Activated naive CD4-positive, alpha-beta T cell treated with anti-CD3 and anti-CD28 coated beads, Interleukin-2, amount 50 U/mL, for 16 hours (primary cell): ENCODE measurements at regions not wholly inside any gene's neighbourhood (a gene's known extent, or its start where the extent isn't known, plus 50 kb on each side); places are given as distances from the start of the nearest gene placed in this dataset.

Source experiments
- DNase-seq: peaks from one replicate; pipeline ENCODE4 v3.0.0-alpha.2; 2020

GRCh38 chr7:118713039-118713438 lies 488.5 kb downstream of the ANKRD7 start:
- DNase-seq = no peak

DNA sequence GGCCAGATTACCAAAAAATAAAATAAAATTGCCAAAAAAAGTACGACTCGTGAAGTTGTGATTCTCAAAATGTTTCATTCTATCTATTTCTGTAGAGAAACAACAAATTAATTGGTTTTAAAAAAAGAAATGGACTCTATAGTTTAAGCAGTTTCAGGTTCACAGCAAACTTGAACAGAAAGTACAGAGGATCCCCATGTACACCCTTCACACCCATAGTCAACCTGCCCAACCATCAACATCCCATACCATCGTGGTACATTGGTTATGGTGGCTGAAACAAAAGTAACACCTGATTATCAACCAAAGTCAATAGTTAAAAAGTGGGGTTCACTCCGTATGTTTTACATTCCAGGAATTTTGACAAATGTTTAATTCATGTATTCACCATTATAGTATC lies 496.1 kb downstream of the ANKRD7 start:
- DNase-seq = no peak

DNA sequence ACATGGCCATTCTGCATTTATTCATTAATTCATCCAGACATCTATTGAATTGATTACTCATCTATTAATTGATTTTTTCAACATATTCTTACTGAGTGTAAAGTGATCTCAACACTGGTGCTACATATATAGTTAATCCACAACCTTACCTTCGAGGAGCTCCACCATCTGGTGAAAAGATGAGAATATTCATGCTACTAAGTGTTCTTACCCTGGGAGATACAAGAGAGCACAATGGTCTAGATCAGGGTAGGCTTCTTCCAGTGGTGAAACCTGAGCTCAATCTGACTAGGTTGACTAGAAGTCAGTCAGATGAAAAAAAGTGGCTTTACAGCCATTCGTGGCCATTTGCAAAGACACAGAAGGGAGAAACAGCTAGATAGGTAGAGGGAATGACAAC lies 507.4 kb downstream of the ANKRD7 start:
- no peak for DNase-seq

GRCh38 chr7:118734541-118734940 lies 510.0 kb downstream of the ANKRD7 start:
- DNase-seq = no peak

DNA sequence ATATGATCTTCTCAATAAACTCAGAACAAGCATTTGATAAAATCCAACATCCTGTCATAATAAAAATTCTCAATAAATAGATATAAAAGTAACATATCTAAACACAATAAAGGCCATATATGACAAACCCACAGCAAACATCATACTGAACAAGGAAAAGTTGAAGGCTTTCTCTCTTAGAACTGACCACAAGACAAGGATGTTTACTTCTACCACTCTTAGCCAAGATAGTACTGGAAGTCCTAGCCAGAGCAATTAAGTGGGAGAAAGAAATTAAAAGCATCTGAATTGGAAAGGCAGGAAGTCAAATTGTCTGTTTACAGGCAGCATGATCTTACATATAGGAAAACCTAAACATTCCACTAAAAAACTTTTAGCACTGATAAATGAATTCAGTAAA lies 510.9 kb downstream of the ANKRD7 start:
- DNase-seq = no peak

DNA sequence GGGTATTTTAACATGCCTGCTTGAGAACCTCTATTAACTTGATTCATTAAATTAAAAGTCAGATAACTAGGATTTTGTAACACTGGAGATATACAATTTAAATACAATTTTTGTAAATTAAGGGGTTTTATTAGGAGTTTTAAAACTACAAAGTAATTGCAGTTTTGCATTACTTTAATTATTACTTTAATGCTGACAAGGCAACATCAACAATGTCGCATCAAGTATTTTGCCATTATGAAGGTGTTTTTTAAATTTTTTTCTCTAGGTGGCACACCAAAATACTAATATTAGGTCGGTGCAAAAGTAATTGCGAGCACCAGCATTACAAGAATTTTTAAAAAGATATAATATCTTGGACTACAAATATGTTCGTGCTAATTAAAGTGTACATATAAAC lies 513.4 kb downstream of the ANKRD7 start:
- no peak for DNase-seq

DNA sequence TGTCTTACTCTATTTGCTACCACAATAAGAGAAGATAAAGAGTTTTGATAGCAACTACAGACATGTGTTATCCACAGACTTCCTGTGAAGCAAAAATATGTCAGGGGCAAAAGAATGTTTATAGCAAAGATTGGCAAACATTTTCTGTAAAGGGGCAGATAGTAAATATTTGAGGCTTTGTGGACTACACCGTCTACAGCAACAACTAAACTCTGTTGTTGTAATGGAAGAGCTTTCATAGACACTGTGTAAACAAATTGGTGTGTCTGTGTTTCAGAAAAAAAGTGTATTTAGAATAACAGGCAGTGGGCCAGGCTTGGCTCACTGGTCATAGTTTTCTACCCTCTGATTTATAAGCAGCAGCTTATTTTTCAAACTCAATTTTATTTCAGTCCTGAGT lies 521.4 kb downstream of the ANKRD7 start:
- no peak for DNase-seq

DNA sequence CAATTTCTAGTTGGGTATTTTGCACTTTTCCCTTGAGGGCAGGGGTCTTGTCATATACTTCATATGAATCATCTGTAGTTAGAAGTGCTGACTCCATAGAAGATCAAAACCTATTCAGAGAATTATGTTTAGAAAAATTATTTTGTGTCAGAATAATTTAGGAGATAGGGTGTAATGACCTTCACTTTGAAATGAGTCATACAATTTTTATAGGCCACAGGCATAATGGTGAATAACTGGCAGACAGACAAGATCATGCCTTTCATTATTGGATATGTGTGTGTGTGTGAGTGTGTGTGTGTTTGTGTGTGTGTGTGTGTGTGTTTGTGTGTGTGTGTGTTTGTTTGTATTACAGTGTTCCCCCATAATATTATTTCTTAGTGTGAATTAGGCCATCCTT lies 523.0 kb downstream of the ANKRD7 start:
- DNase-seq = no peak

- no peak for DNase-seq
These were observed 529.0 kb downstream of the ANKRD7 start for GRCh38 chr7:118753479-118753878.

DNA sequence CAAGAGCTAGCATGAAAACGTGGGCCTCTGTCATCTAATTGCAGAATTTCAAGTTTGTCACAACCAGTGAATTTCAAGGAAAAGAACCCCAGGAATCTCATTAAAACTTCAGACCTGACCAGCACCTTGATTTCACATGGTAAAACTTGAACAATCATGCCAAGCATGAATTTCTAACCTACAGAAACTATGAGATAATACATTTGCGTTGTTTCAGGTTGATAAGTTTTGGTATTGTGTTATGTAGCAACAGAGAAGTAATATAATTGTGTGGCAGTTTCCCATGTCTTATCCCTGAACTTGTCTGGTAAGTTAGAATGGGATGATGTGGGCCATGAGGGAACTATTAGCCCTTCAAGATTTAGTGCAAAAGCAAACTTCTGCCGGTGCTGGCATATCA lies 530.1 kb downstream of the ANKRD7 start:
- DNase-seq = no peak

GRCh38 chr7:118755067-118755625 lies 530.6 kb downstream of the ANKRD7 start:
- no peak for DNase-seq

DNA sequence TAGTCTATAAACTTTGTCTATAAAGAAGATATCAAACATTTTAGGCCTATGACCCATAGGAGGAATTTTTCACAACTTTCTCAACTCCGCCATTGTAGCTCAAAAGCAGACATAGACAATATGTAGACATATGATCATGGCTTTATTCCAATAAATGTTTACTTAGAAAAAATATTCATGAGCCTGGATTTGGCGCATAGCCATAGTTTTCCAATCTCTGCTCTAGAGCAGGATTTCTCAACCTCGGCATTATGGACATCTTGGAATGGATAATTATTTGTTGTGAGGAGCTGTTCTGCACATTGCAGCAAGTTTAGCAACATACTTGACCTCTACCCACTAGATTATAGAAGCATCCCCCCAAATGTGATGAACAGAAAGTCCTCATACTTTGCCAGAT lies 532.6 kb downstream of the ANKRD7 start:
- no peak for DNase-seq

DNA sequence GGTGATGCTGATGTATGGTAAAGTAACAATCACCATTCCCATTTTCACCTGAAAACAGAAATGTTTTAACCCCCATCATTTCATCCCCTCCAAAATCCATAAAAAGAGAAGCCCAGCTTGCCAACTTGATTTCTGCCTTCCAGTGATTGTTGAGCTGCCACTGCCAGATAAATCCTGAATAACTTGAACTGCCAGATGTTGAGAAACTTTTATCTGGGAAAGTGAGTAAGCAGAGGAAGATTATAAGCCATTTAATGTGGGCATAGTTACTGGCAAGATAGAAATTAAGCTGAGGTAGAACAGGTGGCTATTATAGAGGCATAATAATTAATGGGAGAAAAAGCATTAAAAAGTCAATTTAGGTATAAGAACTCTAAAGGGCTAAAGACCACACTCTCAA lies 534.1 kb downstream of the ANKRD7 start:
- DNase-seq = no peak

DNA sequence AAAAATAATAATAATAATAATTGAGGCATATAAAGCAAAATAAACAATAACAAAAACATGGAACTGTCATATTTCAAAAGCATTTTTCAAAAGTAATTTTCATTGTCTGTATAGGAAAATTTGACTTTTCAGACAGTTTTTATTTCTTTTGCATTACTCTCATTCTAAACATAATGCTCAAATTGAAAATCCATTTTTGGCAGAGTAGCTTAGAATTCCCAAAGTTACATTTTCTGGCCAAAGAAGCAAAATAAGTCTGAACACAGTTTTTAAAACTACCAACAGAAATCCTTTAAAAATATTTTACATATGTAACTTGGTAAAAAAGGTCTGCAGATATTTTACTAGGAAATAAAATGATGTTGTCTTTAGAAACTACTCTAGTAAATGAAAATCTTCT lies 535.4 kb downstream of the ANKRD7 start:
- DNase-seq = no peak

DNA sequence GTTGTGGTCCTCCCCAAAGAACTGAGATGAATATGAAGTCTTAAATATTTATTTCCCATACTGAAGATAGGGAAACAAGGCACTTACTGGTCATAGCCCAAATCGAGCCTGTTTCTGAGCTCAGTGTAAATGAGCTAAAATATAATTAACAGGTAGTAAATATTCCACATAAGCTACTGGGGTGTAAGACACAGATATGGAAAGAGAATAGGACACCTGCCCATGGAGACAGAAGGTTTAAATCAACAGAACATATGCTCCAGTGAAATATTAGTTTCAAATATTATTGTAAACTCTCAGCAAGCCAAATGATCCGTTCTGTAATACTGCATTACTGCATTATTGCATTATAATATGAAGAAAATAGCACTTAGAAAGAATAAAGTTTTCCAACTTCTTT lies 537.9 kb downstream of the ANKRD7 start:
- no peak for DNase-seq

- DNase-seq = no peak
These were observed 539.7 kb downstream of the ANKRD7 start for GRCh38 chr7:118764221-118764620.

GRCh38 chr7:118771672-118772071 lies 547.2 kb downstream of the ANKRD7 start:
- no peak for DNase-seq

GRCh38 chr7:118777308-118777707 lies 552.8 kb downstream of the ANKRD7 start:
- no peak for DNase-seq

GRCh38 chr7:118792682-118793081 lies 568.2 kb downstream of the ANKRD7 start:
- DNase-seq = no peak

DNA sequence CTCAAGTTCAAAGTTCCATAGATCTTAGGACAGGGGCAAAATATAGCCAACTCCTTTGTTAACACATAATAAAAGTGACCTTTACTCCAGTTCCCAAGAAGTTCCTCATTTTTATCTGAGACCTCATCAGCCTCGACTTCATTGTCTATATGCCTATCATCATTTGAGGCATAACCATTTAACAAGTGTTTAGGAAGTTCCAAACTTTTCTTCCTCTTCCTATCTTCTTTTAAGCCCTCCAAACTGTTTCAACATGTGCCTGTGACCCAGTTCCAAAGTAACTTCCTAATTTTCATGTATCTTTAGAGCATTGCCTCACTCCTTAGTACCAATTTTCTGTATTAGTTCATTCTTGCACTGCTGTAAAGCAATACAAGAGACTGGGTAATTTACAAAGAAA lies 569.1 kb downstream of the ANKRD7 start:
- DNase-seq = no peak

GRCh38 chr7:118794419-118794818 lies 569.9 kb downstream of the ANKRD7 start:
- no peak for DNase-seq

GRCh38 chr7:118801366-118801765 lies 576.9 kb downstream of the ANKRD7 start:
- DNase-seq = no peak

DNA sequence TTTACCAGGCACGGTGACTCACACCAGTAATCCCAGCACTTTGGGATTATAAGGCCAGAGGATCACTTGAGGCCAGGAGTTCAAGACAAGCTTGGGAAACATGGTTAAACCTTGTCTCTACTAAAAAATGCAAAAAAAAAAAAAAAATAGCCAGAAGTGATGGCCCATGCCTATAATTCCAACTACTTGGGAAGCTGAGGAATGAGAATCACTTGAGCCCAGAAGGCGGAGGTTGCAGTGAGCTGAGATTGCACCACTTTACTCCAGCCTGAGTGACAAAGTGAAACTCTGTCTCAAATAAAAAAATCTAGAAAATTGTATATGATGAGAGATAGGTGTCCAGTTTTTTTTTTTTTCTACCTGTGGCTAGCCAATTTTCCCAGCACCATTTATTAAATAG lies 578.2 kb downstream of the ANKRD7 start:
- DNase-seq = no peak

DNA sequence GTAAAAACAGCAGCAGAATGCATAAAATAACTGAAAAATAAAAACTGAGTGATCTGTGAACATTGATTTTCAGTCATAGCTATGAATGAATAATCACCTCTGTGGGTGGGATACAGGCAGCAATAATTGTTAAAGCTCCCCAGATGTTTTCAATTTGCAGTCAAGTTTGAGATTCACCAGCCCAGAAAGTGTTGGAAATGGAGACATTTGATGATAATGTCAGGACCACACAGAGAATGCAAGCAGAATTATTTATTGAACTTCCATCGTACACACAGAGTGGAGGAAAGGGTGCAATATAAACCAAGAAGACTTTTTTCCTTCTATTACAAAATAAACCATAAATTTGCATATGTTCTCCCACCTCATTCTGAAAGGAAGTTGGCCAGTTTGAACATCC lies 601.7 kb downstream of the ANKRD7 start:
- no peak for DNase-seq

DNA sequence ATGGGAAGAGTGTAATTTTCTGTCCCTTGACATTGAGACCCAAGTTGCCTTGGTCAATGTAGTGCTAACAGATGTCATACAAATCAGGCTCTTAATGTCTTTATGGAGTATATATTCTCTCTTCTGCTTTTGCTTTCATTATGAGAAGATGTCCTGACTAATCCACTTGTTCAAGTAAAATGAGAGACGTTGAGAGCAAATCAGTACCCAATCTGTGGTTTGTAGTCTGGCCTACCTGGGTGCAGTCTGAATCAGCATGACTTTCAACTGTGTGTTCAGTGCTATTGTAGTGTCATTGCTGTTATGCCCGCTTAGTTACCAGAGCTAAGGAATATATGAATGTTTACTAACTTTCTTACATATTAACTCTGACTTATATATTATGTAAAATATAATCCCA lies 612.4 kb downstream of the ANKRD7 start:
- no peak for DNase-seq

DNA sequence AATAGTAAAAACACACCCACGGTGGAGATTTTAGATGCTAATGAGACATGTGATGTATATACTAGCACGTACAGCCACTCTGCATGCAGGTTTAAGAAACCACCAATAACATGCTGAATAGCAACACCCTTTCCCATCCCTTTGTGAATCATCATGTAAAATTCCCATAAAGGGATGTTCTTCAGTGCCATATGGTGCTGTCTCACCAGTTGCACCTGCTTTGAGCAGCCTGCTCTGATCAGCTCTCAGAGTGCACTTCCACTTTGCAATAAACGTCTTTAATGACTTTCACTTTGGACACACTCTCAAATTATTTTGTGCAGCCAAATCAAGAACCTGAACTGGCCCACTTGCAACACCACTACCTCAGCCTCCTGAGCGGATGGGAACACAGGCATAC lies 615.0 kb downstream of the ANKRD7 start:
- DNase-seq = no peak
